ENCODE measurements at regions not wholly inside any gene's neighbourhood (a gene's known extent, or its start where the extent isn't known, plus 50 kb on each side); places are given as distances from the start of the nearest gene placed in this dataset.
"Not testable (repeated sequence)": the region's sequence is repeated elsewhere in the genome, so short reads cannot be mapped to it uniquely, and the experiment has no call there.

- Histone ChIP-seq H3K4me3 (ENCODE audit: low read depth, low read length) (no peak overlapping the region), H3K27me3 (ENCODE audit: control insufficient read depth, insufficient read depth, low read length) (no peaks in the 10 kb centered on the region), H3K4me1 (ENCODE audit: control insufficient read depth, insufficient read depth, low read length) (no peaks in the 10 kb centered on the region), H3K36me3 (ENCODE audit: control insufficient read depth, insufficient read depth, low read length) (no peaks in the 10 kb centered on the region), H3K9me3 (ENCODE audit: control insufficient read depth, insufficient read depth, low read length) (peaks cover 9% of the 10 kb centered on the region), H3K27ac (ENCODE audit: low read depth, low read length) (no peak overlapping the region)
- 54% methylated on average over 1 of the region's 2 CpGs for WGBS (ENCODE audit: insufficient coverage)
- no peak for DNase-seq (ENCODE audit: low read depth in 4 of 6, low spot score in 6 of 6)
These were observed 50.7 kb upstream of the TNFSF4 start for GRCh38 chr1:173257805-173258204.

DNA sequence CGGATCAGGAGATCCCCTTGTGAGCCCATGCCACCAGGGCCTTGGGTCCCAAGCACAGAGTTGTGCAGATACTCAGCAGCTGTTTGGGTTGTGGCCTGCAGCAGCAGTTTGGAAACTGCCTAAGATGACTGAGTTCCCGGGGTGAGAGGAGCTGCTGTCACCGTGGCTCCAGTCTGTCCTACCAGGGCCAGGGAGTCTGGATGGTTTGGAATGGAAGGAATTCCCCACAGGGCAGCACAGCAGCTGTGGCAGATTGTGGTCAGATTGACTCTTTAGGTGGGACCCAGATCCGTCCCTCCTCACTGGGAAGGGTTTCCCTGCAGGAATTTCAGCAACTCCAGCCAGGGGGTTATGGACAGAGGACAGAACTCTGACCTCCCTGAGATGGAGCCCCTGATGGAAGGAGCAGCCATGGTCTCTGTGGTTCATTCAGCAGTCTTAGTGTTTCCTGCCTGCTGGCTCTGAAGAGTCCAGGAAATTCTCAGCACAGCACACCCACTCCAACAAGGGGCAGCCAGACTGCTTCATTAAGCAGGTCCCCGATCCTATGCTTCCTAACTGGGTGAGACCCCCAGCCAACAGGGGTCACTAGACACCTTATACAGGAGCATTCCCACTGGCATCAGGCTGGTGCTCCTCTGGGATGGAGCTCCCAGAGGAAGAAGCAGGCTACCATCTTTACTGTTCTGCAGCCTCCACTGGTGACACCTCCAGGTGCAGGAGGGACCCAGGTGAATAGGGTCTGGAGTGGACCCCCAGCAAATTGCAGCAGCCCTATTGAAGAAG, 51.5 kb upstream of the TNFSF4 start:
- H3K27me3 ChIP-seq (ENCODE audit: control insufficient read depth, insufficient read depth, low read length): no peaks in the 10 kb centered on the region
- H3K27ac ChIP-seq (ENCODE audit: low read depth, low read length): no peak overlapping the region
- H3K36me3 ChIP-seq (ENCODE audit: control insufficient read depth, insufficient read depth, low read length): no peaks in the 10 kb centered on the region
- H3K4me1 ChIP-seq (ENCODE audit: control insufficient read depth, insufficient read depth, low read length): no peaks in the 10 kb centered on the region
- WGBS (ENCODE audit: insufficient coverage): 94% methylated on average over 5 of the region's 5 CpGs
- H3K9me3 ChIP-seq (ENCODE audit: control insufficient read depth, insufficient read depth, low read length): peaks cover 9% of the 10 kb centered on the region
- H3K4me3 ChIP-seq (ENCODE audit: low read depth, low read length): no peak overlapping the region
- no peak for DNase-seq (ENCODE audit: low read depth in 4 of 6, low spot score in 6 of 6)

GRCh38 chr1:173260329-173260728, 53.2 kb upstream of the TNFSF4 start:
- not testable (repeated sequence) for H3K36me3 ChIP-seq (ENCODE audit: control insufficient read depth, insufficient read depth, low read length); DNase-seq (ENCODE audit: low read depth in 4 of 6, low spot score in 6 of 6)
- WGBS (ENCODE audit: insufficient coverage): no CpG with 5 or more reads among the region's 1 CpG

GRCh38 chr1:173266841-173267240, 59.7 kb upstream of the TNFSF4 start:
- WGBS (ENCODE audit: insufficient coverage): 33% methylated on average over 1 of the region's 3 CpGs
- DNase-seq (ENCODE audit: low read depth in 4 of 6, low spot score in 6 of 6): no peak
- Histone ChIP-seq H3K9me3 (ENCODE audit: control insufficient read depth, insufficient read depth, low read length) (no peaks in the 10 kb centered on the region), H3K4me3 (ENCODE audit: low read depth, low read length) (no peak overlapping the region), H3K36me3 (ENCODE audit: control insufficient read depth, insufficient read depth, low read length) (no peaks in the 10 kb centered on the region), H3K4me1 (ENCODE audit: control insufficient read depth, insufficient read depth, low read length) (no peaks in the 10 kb centered on the region), H3K27ac (ENCODE audit: low read depth, low read length) (no peak overlapping the region), H3K27me3 (ENCODE audit: control insufficient read depth, insufficient read depth, low read length) (no peaks in the 10 kb centered on the region)

More at GRCh38 chr1:173260329-173260728, 53.2 kb upstream of the TNFSF4 start:
- H3K4me1 ChIP-seq (ENCODE audit: control insufficient read depth, insufficient read depth, low read length); H3K27ac ChIP-seq (ENCODE audit: low read depth, low read length); H3K27me3 ChIP-seq (ENCODE audit: control insufficient read depth, insufficient read depth, low read length); H3K9me3 ChIP-seq (ENCODE audit: control insufficient read depth, insufficient read depth, low read length); H3K4me3 ChIP-seq (ENCODE audit: low read depth, low read length): not testable (repeated sequence)

DNA sequence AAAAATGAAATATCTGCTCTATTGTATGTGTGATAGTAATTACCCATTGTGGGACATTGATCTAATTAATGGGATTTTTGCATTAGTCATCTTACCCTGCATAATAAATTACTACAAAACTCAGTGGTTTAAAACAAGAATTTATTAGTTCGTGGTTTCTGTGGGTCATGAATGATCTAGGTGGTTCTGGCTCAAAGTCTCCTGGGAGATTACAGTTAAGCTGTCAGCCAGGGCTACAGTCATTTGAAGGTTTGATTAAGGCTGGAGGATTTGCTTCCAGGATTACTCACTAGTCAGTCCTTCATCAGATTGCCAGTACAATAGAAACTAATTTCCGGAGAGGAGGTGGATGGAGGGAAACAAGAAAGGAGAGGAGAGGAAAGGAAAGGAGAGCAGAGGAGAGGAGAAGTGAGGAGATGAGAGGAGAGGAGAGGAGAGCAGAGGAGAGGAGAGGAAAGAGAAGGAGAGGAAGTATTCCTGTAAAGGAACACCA, 60.4 kb upstream of the TNFSF4 start:
- H3K4me3 ChIP-seq (ENCODE audit: low read depth, low read length): no peak overlapping the region
- no peaks in the 10 kb centered on the region for H3K4me1 ChIP-seq (ENCODE audit: control insufficient read depth, insufficient read depth, low read length)
- H3K27ac ChIP-seq (ENCODE audit: low read depth, low read length): no peak overlapping the region
- DNase-seq (ENCODE audit: low read depth in 4 of 6, low spot score in 6 of 6): no peak
- no peaks in the 10 kb centered on the region for H3K9me3 ChIP-seq (ENCODE audit: control insufficient read depth, insufficient read depth, low read length)
- WGBS (ENCODE audit: insufficient coverage): 100% methylated on average over 1 of the region's 2 CpGs
- H3K27me3 ChIP-seq (ENCODE audit: control insufficient read depth, insufficient read depth, low read length): no peaks in the 10 kb centered on the region
- no peaks in the 10 kb centered on the region for H3K36me3 ChIP-seq (ENCODE audit: control insufficient read depth, insufficient read depth, low read length)

- Histone ChIP-seq H3K4me3 (ENCODE audit: low read depth, low read length) (no peak overlapping the region), H3K36me3 (ENCODE audit: control insufficient read depth, insufficient read depth, low read length) (no peaks in the 10 kb centered on the region), H3K4me1 (ENCODE audit: control insufficient read depth, insufficient read depth, low read length) (no peaks in the 10 kb centered on the region), H3K27me3 (ENCODE audit: control insufficient read depth, insufficient read depth, low read length) (no peaks in the 10 kb centered on the region), H3K9me3 (ENCODE audit: control insufficient read depth, insufficient read depth, low read length) (no peaks in the 10 kb centered on the region), H3K27ac (ENCODE audit: low read depth, low read length) (no peak overlapping the region)
- no peak for DNase-seq (ENCODE audit: low read depth in 4 of 6, low spot score in 6 of 6)
- no CpG with 5 or more reads among the region's 1 CpG for WGBS (ENCODE audit: insufficient coverage)
These were observed 61.1 kb upstream of the TNFSF4 start for GRCh38 chr1:173268261-173268660.

GRCh38 chr1:173268786-173269277, 61.7 kb upstream of the TNFSF4 start:
- DNase-seq (ENCODE audit: low read depth in 4 of 6, low spot score in 6 of 6): no peak
- Histone ChIP-seq H3K4me1 (ENCODE audit: control insufficient read depth, insufficient read depth, low read length) (no peaks in the 10 kb centered on the region), H3K9me3 (ENCODE audit: control insufficient read depth, insufficient read depth, low read length) (no peaks in the 10 kb centered on the region), H3K4me3 (ENCODE audit: low read depth, low read length) (no peak overlapping the region), H3K36me3 (ENCODE audit: control insufficient read depth, insufficient read depth, low read length) (no peaks in the 10 kb centered on the region), H3K27ac (ENCODE audit: low read depth, low read length) (no peak overlapping the region), H3K27me3 (ENCODE audit: control insufficient read depth, insufficient read depth, low read length) (no peaks in the 10 kb centered on the region)
- WGBS (ENCODE audit: insufficient coverage): no CpG with 5 or more reads among the region's 3 CpGs

DNA sequence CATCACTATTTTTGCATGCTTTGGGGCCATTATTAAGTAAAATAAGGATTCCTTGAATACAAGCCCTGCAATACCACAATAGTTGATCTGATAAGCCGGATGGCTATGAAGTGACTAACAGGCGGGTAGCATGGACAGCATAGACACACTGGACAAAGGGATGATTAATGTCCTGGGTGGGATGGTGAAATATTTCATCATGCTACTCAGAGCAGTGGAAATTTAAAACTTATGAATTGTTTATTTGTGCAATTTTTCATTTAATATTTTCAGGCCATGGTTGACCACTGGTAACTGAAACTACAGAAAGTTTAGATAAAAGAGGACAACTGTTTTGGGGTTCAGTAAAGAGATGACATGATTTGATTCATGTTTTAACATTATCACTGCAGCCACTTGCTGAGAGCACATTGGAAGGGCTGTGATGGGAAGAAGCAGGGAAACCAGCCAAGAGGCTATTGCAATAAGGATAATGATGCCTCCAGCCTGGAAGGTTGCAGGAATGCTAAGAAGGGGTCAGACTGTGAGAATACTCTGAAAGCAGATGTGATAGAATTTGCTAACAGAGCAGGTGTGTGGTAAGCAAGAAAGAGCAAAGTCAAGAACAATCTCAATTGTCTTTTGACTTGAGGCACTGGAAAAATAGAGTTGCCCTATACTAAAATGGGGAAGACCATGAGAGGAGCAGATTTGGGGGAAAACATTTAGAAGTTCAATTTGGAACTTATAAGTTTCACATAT, 62.5 kb upstream of the TNFSF4 start:
- Histone ChIP-seq H3K36me3 (ENCODE audit: control insufficient read depth, insufficient read depth, low read length) (no peaks in the 10 kb centered on the region), H3K4me1 (ENCODE audit: control insufficient read depth, insufficient read depth, low read length) (no peaks in the 10 kb centered on the region), H3K4me3 (ENCODE audit: low read depth, low read length) (no peak overlapping the region), H3K27me3 (ENCODE audit: control insufficient read depth, insufficient read depth, low read length) (no peaks in the 10 kb centered on the region), H3K9me3 (ENCODE audit: control insufficient read depth, insufficient read depth, low read length) (no peaks in the 10 kb centered on the region), H3K27ac (ENCODE audit: low read depth, low read length) (no peak overlapping the region)
- DNase-seq (ENCODE audit: low read depth in 4 of 6, low spot score in 6 of 6): peak in 1 of 6 donors; percentile 6
- no CpG with 5 or more reads among the region's 2 CpGs for WGBS (ENCODE audit: insufficient coverage)

GRCh38 chr1:173270243-173270642, 63.1 kb upstream of the TNFSF4 start:
- 81% methylated on average over 2 of the region's 2 CpGs for WGBS (ENCODE audit: insufficient coverage)

More at GRCh38 chr1:173270243-173270642, 63.1 kb upstream of the TNFSF4 start:
- Histone ChIP-seq H3K4me1 (ENCODE audit: control insufficient read depth, insufficient read depth, low read length) (no peaks in the 10 kb centered on the region), H3K36me3 (ENCODE audit: control insufficient read depth, insufficient read depth, low read length) (no peaks in the 10 kb centered on the region), H3K4me3 (ENCODE audit: low read depth, low read length) (no peak overlapping the region), H3K27ac (ENCODE audit: low read depth, low read length) (no peak overlapping the region), H3K9me3 (ENCODE audit: control insufficient read depth, insufficient read depth, low read length) (no peaks in the 10 kb centered on the region), H3K27me3 (ENCODE audit: control insufficient read depth, insufficient read depth, low read length) (no peaks in the 10 kb centered on the region)
- DNase-seq (ENCODE audit: low read depth in 4 of 6, low spot score in 6 of 6): no peak
